ENCODE measurements at regions not wholly inside any gene's neighbourhood (a gene's known extent, or its start where the extent isn't known, plus 50 kb on each side); places are given as distances from the start of the nearest gene placed in this dataset.
"Not testable (repeated sequence)": the region's sequence is repeated elsewhere in the genome, so short reads cannot be mapped to it uniquely, and the experiment has no call there.

DNA sequence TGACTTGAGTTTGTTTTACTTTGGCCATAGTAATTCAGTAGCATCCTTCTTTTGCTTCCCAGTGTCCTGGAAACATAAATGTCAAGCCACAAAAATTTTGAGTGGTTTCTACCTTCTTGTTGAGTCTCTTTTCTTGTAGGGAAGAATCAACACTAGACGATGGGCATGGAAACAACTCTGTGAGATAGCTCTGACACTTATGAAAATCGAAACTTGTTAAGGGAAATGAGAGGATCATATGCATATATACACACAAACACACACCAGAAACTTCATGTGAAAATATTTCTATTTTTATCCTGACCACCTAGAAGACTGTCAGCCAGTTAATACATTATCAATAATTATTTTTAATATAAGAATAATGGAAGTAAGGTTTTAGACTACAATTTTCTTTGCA is 1247.3 kb upstream of the FLRT2 start:
- DNase-seq = no peak

DNA sequence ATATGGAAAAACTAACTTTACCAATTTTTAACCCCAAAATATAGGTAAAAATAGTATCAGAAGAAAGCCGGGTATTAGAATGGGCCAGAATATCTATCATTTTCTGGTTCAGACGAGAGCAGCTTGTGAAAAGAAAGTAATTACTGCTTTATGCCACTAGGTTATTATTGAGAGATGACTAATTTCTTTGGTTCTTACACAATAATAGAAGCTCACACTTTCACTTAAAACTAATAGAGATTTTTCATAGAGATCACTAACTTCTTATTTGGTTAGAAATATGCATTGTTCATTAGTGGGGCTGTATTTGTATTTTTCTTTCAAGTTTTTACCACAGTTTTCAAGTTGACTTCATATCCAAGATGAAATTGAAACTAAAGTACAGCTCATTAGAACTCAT is 1241.2 kb upstream of the FLRT2 start:
- no peak for DNase-seq

- no peak for DNase-seq
Observed at GRCh38 chr14:84298663-84299195, 1231.2 kb upstream of the FLRT2 start.

GRCh38 chr14:84303140-84303539 is 1226.8 kb upstream of the FLRT2 start:
- DNase-seq = no peak

GRCh38 chr14:84312551-84312950 is 1217.4 kb upstream of the FLRT2 start:
- DNase-seq = no peak

DNA sequence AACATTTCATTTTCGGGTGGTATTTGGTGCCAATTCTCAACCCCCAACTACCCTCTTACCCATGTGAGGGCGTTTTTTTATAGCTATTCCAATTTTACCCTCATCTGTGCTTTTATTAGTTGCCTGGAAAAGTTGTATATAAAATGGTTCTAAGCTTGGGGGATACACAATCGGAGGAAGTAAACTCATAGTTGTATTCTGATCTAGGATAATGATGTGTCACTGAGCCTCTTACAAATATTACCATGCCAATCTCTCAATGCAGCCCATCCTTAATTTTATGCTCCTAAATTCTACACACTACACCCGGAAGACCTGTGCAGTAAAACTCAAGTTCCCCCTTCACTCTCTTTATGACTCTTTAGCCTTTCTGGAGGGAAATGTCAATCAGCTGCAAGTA is 1206.5 kb upstream of the FLRT2 start:
- no peak for DNase-seq

DNA sequence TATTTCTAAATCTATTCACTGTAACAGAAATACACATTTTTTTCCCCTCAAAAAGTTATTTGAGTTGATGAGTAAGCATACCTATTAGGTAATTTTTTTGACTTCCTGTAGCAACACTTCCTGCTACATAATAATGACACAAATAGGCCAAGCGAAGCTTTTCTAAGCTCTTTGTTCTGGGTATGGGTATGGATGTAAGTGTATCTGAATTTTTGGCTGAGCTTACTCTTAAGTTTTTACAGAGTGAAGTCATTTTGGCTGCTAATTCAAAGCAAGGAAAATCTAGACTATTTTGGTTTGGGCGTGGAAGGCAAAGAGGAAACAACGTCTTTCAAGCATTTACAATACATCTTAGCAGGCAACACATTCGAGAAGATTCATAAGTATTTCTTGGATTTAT is 1206.0 kb upstream of the FLRT2 start:
- DNase-seq = no peak

DNA sequence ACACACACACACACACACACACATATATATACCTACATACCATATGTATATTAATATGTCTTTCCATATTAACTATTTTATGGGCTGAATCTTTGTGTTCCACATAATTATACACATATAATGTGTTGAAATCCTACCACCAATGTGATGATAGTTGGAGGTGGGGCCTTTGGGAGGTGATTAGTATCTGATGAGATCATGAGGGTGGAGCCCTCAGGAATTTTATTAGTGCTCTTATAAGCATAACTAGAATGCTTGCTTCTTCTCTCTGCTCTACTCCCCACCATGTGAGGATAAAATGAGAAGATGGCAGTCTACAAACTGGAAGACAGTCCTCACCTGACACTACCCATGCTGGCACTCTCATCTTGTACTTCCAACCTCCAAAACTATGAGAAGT is 1193.5 kb upstream of the FLRT2 start:
- no peak for DNase-seq

DNA sequence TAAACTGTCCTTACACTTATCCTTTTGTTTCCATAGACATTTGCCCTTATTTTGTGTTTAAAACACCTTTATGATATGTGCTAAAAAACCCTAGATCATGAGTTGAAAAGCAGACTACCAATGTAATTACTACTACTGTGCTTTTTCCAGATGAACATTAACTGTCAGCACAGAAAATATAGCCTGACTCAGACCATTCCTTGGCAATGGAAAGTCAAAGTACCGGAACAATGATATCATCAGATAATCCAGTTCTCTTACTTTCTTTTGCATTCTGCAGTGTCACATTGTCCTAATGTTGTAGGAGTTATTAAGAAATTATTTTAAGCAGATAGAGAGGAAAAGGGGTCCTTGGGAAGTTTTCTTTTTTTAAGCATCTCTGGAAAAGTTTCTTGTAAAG is 1189.0 kb upstream of the FLRT2 start:
- no peak for DNase-seq

GRCh38 chr14:84341867-84342266 is 1188.1 kb upstream of the FLRT2 start:
- DNase-seq = not testable (repeated sequence)

DNA sequence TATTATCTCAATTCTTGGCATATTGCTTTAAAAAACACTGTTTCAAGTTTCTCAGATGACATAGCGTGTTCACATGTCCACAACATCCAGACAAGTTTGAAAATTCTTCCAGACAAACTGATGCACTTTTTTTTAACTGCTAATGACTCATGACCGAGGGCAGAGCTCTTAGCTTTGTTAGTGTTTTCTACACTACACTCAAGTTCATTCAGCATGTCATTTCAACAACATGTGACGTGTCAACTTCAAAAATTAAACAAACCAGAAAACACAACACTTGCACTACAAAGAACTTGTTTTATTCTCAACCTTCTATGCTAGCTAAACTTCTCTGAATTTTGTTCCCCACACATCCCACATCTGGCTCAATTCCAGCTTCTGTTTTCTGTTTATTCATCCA is 1186.3 kb upstream of the FLRT2 start:
- DNase-seq = no peak

GRCh38 chr14:84351646-84352045 is 1178.3 kb upstream of the FLRT2 start:
- no peak for DNase-seq

DNA sequence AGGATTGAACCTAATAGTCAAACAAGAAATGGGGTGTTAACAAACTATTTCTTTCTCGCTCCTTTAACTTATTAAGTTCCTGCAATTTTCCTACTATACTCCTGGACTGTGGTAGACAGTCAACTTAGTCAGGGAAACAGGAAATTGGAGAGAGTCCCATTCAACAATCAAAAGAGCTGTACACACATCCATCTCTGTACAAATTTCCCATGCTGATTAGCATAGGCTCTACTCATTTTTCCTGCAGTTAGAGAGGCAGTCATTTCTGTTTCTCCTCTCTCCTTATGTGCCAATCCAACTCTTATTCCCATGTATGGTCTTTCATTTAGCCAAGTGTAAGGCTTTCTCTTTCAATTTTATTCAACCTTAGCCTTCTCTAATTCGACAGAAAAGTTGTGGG is 1168.5 kb upstream of the FLRT2 start:
- DNase-seq = no peak

- DNase-seq = no peak
Observed at GRCh38 chr14:84375235-84375634, 1154.7 kb upstream of the FLRT2 start.

GRCh38 chr14:84390010-84390409 is 1139.9 kb upstream of the FLRT2 start:
- DNase-seq = no peak

DNA sequence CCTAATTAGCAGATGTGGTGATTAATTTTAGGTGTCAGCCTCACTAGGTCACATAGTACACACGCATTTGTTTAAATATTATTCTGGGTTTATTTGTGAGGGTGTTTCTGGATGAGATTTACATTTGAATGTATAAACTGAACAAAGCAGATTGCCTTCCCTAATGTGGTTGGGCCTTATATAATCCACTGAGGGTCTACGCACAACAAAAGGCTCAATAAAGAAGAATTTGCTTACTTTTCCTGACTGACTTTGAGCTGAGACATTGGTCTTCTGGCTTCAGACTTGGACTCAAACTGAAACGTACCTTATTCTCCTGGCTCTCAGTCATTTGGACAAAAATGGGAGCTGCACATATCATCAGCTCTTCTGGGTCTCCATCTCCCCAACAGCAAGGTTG is 1132.3 kb upstream of the FLRT2 start:
- no peak for DNase-seq

DNA sequence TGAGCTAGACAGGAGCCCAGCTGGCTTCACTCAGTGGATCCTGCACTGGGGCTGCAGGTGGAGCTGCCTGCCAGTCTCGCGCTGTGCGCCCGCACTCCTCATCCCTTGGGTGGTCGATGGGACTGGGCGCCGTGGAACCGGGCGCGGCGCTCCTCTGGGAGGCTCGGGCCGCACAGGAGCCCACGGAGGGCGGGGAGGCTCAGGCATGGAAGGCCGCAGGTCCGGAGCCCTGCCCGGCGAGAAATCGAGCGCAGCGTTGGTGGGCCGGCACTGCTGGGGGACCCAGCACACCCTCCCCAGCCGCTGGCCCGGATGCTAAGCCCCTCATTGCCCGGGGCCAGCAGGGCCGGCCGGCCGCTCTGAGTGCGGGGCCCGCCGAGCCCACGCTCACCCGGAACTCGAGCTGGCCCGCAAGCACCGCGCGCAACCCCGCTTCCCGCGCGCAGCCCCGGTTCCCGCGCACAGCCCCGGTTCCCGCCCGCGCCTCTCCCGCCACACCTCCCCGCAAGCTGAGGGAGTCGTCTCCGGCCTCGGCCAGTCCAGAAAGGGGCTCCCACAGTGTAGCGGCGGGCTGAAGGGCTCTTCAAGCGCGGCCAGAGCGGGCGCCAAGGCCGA is 1130.5 kb upstream of the FLRT2 start:
- DNase-seq = no peak

GRCh38 chr14:84401631-84402030 is 1128.3 kb upstream of the FLRT2 start:
- no peak for DNase-seq

DNA sequence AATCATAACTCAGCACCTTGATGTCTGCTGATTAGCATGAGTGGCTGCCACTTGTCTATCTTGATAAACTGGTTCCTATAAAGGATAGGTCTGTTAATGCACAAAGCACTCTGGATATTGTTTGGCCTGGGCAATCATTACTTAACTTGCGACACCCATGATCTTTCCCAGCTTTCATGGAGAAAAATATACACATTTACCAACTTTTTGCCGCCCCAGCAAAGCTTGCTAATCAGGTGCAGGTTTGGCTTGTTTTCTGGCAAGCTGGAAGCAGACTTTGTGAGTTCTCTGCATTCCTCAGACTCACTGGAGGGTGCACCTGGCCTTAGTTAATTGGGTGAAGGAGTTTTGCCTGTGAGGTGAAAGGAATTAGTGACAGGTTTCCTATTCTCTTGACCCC is 1126.4 kb upstream of the FLRT2 start:
- DNase-seq = no peak

- no peak for DNase-seq
Observed at GRCh38 chr14:84404246-84404645, 1125.7 kb upstream of the FLRT2 start.

GRCh38 chr14:84409435-84409834 is 1120.5 kb upstream of the FLRT2 start:
- no peak for DNase-seq

DNA sequence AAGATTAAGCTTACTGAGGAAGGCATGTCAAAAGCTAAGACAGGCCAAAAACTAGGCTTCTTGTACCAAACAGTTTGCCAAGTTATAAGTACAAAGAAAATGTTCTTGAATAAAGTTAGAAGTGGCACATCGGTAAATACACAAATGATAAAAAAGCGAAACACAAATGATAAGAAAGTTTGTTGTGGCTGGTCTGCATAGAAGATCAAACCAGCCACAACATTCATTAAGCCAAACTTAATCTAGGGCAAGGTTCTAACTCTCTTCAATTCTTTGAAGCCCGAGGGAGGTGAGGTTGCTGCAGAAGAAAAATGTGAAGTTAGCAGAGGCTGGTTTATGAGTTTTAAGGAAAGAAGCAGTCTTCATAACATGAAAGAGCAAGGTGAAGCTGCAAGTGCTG is 1119.6 kb upstream of the FLRT2 start:
- no peak for DNase-seq

DNA sequence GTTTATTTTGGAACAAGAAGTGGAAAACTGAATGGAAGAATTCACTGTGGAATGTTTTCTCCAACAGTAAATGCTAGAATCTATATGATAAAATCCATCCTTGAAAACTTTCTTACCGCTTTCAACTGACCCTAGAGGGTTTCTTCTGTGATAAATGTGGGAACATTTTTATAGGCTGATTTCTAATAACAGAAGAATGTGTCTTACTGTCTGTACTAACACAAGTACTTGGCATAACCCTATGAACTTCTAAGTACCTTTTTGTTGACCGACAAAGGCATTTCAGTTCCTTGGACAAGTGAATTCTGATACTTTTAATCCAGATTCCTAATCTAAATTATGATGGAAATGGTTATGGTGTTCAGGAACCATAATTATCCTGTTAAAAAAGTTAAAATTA is 1109.7 kb upstream of the FLRT2 start:
- no peak for DNase-seq

DNA sequence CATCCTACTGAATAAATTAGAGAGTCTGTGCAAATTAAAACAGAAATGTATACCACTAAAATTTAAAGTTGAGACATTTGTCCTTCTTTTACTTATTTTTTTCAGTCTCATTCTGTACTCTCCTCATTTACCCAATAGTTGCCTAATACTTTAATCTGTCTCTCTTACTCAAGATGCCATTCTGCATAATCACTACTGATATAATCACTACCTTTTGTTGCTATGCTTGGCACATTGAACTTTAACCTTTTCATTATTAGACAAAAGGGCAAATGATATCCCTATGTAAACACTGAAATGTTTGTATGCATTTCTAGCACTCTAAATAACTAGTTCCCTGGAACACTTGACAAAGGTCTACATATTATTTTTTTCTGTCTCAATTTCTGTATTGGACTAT is 1108.3 kb upstream of the FLRT2 start:
- no peak for DNase-seq

DNA sequence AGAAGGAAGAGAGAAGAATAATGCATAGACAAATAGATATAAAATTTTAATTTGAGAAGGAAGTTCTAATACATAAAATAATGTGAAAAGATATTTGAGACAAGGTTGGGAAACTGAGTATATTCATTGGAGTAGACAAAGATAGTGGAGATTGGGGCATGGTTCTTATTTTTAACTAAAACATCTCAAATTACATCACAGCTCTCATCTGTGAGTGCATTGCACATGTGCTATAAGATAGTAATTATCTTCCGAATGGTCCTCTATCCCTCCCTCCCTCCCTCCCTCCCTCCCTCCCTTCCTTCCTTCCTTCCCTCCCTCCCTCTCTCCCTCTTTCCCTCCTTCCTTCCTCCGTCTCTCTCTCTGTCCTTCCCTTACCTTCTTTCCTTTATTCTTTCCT is 1104.0 kb upstream of the FLRT2 start:
- DNase-seq = no peak

DNA sequence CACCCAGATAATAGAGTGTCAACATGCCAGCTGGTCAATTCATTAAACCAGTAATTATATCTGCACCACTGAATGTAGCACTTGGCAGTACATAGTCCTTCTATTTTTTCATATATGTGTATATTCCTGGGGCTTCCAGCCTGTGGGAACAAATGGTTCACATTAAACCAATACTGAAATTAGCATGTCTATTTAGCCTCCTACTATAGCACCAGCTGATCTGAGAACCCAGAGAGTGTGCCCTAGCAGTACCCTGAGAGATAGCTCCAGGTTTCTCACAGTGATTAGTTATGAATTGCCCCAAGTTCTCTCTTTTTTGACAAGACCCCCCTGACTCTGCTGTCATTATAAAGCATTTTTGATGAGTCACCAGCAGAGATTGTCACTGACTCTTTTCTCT is 1097.3 kb upstream of the FLRT2 start:
- DNase-seq = no peak

Measured in SHP77 (cell line).